ACC112 (cell line): ENCODE measurements at regions not wholly inside any gene's neighbourhood (a gene's known extent, or its start where the extent isn't known, plus 50 kb on each side); places are given as distances from the start of the nearest gene placed in this dataset.

ENCODE experiments used
- H2AFZ ChIP-seq: fragments of 200-600 bp; sonication (generic); one replicate; pipeline ENCODE4 v1.6.0; 2017; ENCODE audit warnings: antibody characterized with exemption, low read length; ENCODE audit not compliant: unreplicated experiment
- H3K27ac ChIP-seq: fragments of 200-600 bp; sonication (generic); 2 replicates; pipeline ENCODE4 v1.5.1; 2014; ENCODE audit warnings: low read depth, mild to moderate bottlenecking, antibody characterized with exemption, low read length, moderate library complexity
- H3K27me3 ChIP-seq: fragments of 200-600 bp; sonication (generic); 2 replicates; pipeline ENCODE4 v1.6.1; 2014; ENCODE audit warnings: mild to moderate bottlenecking, antibody characterized with exemption, low read length, moderate library complexity, mixed read lengths; ENCODE audit not compliant: insufficient read depth
- H3K36me3 ChIP-seq: fragments of 200-600 bp; sonication (generic); 2 replicates; pipeline ENCODE4 v1.6.1; 2016; ENCODE audit warnings: mild to moderate bottlenecking, antibody characterized with exemption, low read length, moderate library complexity, mixed read lengths; ENCODE audit not compliant: insufficient read depth
- H3K4me1 ChIP-seq: fragments of 200-600 bp; sonication (generic); one replicate; pipeline ENCODE4 v1.6.1; 2016; ENCODE audit warnings: low read length, mixed read lengths; ENCODE audit not compliant: insufficient read depth, unreplicated experiment, control insufficient read depth
- H3K4me3 ChIP-seq: fragments of 200-600 bp; sonication (generic); 2 replicates; pipeline ENCODE4 v1.5.1; 2014; ENCODE audit warnings: mild to moderate bottlenecking, low read depth, low read length
- H3K79me2 ChIP-seq: fragments of 200-600 bp; sonication (generic); one replicate; pipeline ENCODE4 v1.6.0; 2016; ENCODE audit warnings: low read length; ENCODE audit not compliant: control insufficient read depth, unreplicated experiment, insufficient read depth

GRCh38 chr13:91126806-91127205, 220.7 kb upstream of the MIR17HG start:
- H2AFZ ChIP-seq, result no peak overlapping the region
- no peak overlapping the region for H3K27ac ChIP-seq
- H3K27me3 ChIP-seq, result peaks cover 5% of the 10 kb centered on the region
- H3K4me3 ChIP-seq, result no peak overlapping the region
- H3K36me3 ChIP-seq, result no peaks in the 10 kb centered on the region
- H3K4me1 ChIP-seq, result no peaks in the 10 kb centered on the region
- H3K79me2 ChIP-seq, result no peaks in the 10 kb centered on the region

DNA sequence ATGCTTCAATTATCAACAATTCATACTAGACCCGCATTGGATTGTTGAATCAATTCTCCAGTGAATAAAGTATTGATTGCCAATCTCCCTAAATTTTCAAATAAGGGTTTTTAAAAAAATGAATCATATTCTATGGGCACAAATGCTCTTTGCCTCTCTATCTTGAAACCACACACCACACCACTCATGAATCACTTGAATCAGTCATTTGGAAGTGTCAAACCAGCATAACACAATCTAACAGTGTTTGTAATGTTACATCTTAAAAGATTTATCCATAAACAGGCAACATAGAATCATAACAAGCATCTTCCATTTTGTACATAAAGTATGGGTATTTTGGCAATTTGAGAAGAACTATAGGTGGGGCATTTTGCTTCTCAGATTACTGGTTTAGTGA, 219.5 kb upstream of the MIR17HG start:
- H3K79me2 ChIP-seq, result no peaks in the 10 kb centered on the region
- H3K27ac ChIP-seq, result no peak overlapping the region
- H2AFZ ChIP-seq, result no peak overlapping the region
- no peak overlapping the region for H3K4me3 ChIP-seq
- H3K36me3 ChIP-seq, result no peaks in the 10 kb centered on the region
- peaks cover 7% of the 10 kb centered on the region for H3K27me3 ChIP-seq
- H3K4me1 ChIP-seq, result no peaks in the 10 kb centered on the region

DNA sequence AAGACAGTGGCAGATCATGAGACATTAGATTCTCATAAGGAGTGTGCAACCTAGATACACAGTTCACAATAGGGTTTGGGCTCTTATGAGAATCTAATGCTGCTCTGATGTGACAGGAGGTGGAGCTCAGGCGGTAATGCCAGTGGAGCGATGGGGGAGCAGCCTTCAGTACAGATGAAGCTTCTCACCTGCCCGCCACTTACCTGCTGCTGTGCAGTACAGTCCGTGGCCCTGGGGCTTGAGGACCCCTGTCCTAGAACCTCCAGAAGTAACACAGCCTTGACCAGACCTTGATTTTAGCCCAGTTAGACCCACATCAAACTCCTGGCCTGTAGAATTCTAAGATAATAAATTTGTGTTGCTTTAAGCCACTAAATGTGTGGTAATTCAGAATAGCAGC, 215.1 kb upstream of the MIR17HG start:
- Histone ChIP-seq H2AFZ (no peak overlapping the region), H3K27me3 (peaks cover 14% of the 10 kb centered on the region), H3K27ac (no peak overlapping the region), H3K79me2 (no peaks in the 10 kb centered on the region), H3K4me1 (no peaks in the 10 kb centered on the region), H3K36me3 (no peaks in the 10 kb centered on the region), H3K4me3 (no peak overlapping the region)

GRCh38 chr13:91132786-91133185, 214.7 kb upstream of the MIR17HG start:
- H3K27ac ChIP-seq, result no peak overlapping the region
- H3K4me1 ChIP-seq, result no peaks in the 10 kb centered on the region
- no peaks in the 10 kb centered on the region for H3K79me2 ChIP-seq
- no peaks in the 10 kb centered on the region for H3K36me3 ChIP-seq
- no peak overlapping the region for H2AFZ ChIP-seq
- H3K27me3 ChIP-seq, result peaks cover 18% of the 10 kb centered on the region
- no peak overlapping the region for H3K4me3 ChIP-seq

DNA sequence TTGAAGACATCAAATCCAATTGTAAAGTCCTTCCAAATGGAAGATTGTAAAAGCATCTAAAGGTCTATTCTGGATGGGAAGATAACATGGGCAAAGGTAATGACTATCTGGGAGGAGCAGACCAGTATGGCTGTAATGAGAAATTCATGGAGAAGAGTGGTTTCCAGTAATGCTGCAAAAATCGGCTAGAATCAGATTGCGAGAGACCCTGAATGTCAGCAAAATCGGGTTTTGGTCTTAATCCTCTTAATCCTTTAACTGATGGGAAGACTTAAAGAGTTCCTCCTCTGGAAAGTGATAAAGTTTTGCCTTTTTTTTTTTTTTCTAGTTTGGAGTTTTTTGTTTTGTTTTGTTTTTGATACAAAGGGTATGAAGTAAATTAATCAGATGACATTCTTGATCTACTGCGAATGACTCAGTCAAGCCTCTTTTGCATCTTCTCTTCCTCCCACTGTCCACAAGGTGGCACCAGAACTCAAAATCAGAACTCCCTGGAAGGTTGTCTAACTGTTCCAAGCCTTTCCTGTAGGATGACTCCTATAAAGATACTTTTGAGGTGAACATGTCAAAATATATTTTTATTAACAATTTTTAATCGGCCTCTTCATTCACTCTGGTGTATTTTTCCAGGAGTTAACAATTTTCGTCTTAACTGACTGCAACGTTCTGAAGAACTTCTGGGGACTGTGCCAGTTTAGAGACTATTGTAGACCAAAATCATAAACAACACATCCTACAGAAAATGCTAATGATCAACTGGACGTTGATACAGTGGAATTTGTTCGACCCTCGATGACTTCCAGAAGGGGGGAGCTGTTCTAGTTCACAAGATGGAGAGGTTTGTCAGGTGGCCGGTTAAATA, 213.3 kb upstream of the MIR17HG start:
- Histone ChIP-seq H3K4me1 (no peaks in the 10 kb centered on the region), H2AFZ (no peak overlapping the region), H3K4me3 (no peak overlapping the region), H3K27ac (no peak overlapping the region), H3K27me3 (peaks cover 26% of the 10 kb centered on the region), H3K79me2 (no peaks in the 10 kb centered on the region), H3K36me3 (no peaks in the 10 kb centered on the region)

DNA sequence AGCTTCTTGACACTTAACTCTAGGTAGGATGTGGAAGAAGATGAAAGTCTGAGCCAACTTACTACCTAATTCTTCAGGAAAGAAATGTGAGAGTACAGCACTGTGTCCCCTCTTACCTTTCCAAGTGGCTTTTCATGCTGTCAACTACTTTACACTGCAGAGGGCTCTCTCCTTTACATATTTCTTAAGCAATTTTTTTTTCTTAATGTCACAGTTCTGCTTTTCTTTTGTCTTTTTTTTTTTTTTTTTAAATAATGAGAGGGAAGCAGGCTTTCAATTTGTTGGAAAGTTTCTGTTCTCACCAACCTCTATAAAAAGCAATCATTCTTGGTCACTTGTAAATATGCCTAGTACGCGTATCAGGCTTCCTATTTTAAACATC, 212.7 kb upstream of the MIR17HG start:
- Histone ChIP-seq H2AFZ (no peak overlapping the region), H3K27me3 (peaks cover 32% of the 10 kb centered on the region), H3K79me2 (no peaks in the 10 kb centered on the region), H3K4me1 (no peaks in the 10 kb centered on the region), H3K36me3 (no peaks in the 10 kb centered on the region), H3K4me3 (no peak overlapping the region), H3K27ac (no peak overlapping the region)

DNA sequence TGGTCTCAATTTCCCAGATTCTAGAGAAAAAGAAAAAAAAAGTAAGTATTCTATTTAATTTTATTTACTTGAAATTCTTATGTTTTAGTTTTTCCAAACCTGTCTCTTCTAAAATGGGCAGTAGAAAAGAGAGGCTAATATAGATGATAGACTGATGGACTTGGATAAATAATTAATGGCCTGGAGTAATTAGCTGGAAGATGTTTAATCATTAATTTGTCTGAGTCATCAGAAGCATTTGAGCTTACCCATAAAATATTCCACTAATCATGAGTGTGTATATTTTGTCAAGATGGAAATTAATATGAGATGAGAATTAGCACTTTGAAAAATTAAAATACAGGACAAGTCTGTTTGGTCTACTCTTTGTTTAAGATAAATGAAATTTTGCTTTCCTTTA, 212.1 kb upstream of the MIR17HG start:
- Histone ChIP-seq H3K79me2 (no peaks in the 10 kb centered on the region), H3K4me3 (no peak overlapping the region), H3K4me1 (no peaks in the 10 kb centered on the region), H3K36me3 (no peaks in the 10 kb centered on the region), H2AFZ (no peak overlapping the region), H3K27ac (no peak overlapping the region), H3K27me3 (peaks cover 32% of the 10 kb centered on the region)

DNA sequence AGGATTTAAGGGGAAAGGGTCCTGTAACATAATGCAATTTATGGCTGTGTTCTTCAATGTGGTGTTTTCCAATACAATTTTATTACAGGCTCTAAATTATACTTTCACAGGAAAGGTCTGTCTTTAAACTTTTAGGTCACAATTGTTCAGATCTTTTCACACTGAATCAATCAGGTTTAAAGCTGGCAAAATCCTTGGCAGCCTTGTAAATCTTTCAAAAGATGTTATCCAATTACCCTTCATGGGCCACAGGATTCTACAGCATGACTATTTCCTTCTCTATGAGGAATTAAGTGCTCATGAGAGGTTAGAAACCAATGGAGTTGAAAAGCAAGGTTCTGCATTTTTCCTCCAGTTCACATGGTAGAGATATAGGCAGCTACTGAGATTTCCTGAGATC, 211.5 kb upstream of the MIR17HG start:
- no peak overlapping the region for H3K27ac ChIP-seq
- H3K79me2 ChIP-seq, result no peaks in the 10 kb centered on the region

DNA sequence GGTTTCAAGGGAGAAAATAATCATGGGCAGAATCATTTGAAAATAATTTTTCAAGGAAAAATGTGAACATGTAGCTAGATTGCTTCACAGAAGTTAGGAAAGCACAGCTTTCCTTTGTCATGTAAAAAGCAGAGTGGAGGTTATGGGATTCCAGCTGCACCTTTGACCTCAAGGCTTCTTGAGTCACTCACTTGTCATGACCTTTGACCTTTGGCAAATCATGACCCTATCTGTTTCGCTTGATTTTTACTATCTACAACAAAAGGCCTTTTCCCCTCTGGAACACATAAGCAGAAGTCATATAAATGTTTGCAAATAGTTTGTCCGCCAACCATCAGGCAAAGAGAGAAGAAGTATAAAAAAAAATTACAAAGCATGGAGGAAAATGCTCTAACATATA, 210.7 kb upstream of the MIR17HG start:
- no peak overlapping the region for H3K27ac ChIP-seq
- peaks cover 36% of the 10 kb centered on the region for H3K27me3 ChIP-seq
- no peak overlapping the region for H3K4me3 ChIP-seq
- H2AFZ ChIP-seq, result no peak overlapping the region
- no peaks in the 10 kb centered on the region for H3K79me2 ChIP-seq
- H3K4me1 ChIP-seq, result no peaks in the 10 kb centered on the region
- H3K36me3 ChIP-seq, result no peaks in the 10 kb centered on the region

More for the DNA sequence above, 211.5 kb upstream of the MIR17HG start:
- Histone ChIP-seq H3K27me3 (peaks cover 31% of the 10 kb centered on the region), H3K4me1 (no peaks in the 10 kb centered on the region), H3K4me3 (no peak overlapping the region), H3K36me3 (no peaks in the 10 kb centered on the region), H2AFZ (no peak overlapping the region)

DNA sequence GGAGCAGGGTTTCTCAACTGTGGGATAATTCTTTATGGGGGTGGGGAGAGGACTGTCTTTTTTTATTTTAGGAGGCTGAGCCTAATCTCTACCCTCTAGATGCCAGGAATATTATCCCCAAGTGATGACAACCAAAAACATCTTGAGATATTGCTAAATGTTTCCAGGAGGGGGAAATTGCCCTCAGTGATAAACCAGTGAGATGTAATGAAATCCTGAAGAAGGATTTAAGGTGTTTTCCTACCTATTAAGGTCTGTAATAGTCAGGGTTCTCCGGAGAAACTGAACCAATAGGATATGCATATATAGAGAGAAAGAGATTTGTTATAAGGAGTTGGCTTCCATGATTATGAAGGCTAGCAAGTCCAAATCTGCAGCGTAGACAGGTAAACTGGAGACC, 208.3 kb upstream of the MIR17HG start:
- H3K27me3 ChIP-seq, result peaks cover 38% of the 10 kb centered on the region

GRCh38 chr13:91141543-91142061, 205.9 kb upstream of the MIR17HG start:
- no peaks in the 10 kb centered on the region for H3K36me3 ChIP-seq
- peaks cover 36% of the 10 kb centered on the region for H3K27me3 ChIP-seq
- H3K79me2 ChIP-seq, result no peaks in the 10 kb centered on the region
- H3K27ac ChIP-seq, result no peak overlapping the region
- no peak overlapping the region for H3K4me3 ChIP-seq
- no peak overlapping the region for H2AFZ ChIP-seq
- no peaks in the 10 kb centered on the region for H3K4me1 ChIP-seq

More for the DNA sequence above, 208.3 kb upstream of the MIR17HG start:
- H3K79me2 ChIP-seq, result no peaks in the 10 kb centered on the region
- H3K36me3 ChIP-seq, result no peaks in the 10 kb centered on the region
- H3K27ac ChIP-seq, result no peak overlapping the region
- no peak overlapping the region for H3K4me3 ChIP-seq
- no peak overlapping the region for H2AFZ ChIP-seq
- no peaks in the 10 kb centered on the region for H3K4me1 ChIP-seq
